GM18907 (cell line): ENCODE measurements at regions not wholly inside any gene's neighbourhood (a gene's known extent, or its start where the extent isn't known, plus 50 kb on each side); places are given as distances from the start of the nearest gene placed in this dataset.
"Not testable (repeated sequence)": the region's sequence is repeated elsewhere in the genome, so short reads cannot be mapped to it uniquely, and the experiment has no call there.

ENCODE experiments used
- ATAC-seq: cut with Tn5 transposase; IDR thresholded peaks from one replicate; pipeline ENCODE4 v1.9.1; 2021; ENCODE audit warnings: mild to moderate bottlenecking, moderate library complexity; ENCODE audit not compliant: unreplicated experiment

- no peak for ATAC-seq
Observed at GRCh38 chr9:22817181-22817580, 370.6 kb downstream of the DMRTA1 start.

- no peak for ATAC-seq
Observed at GRCh38 chr9:22829236-22829635, 382.6 kb downstream of the DMRTA1 start.

- no peak for ATAC-seq
Observed at GRCh38 chr9:22838266-22838665, 391.6 kb downstream of the DMRTA1 start.

- no peak for ATAC-seq
Observed at GRCh38 chr9:22840641-22841040, 394.0 kb downstream of the DMRTA1 start.

GRCh38 chr9:22845243-22845642, 398.6 kb downstream of the DMRTA1 start:
- not testable (repeated sequence) for ATAC-seq

- no peak for ATAC-seq
Observed at GRCh38 chr9:22855980-22856379, 409.4 kb downstream of the DMRTA1 start.

GRCh38 chr9:22857316-22857715, 410.7 kb downstream of the DMRTA1 start:
- ATAC-seq = no peak

- ATAC-seq = no peak
Observed at GRCh38 chr9:22863106-22863505, 416.5 kb downstream of the DMRTA1 start.

- no peak for ATAC-seq
Observed at GRCh38 chr9:22863736-22864135, 417.1 kb downstream of the DMRTA1 start.

- no peak for ATAC-seq
Observed at GRCh38 chr9:22893196-22893843, 446.7 kb downstream of the DMRTA1 start.

GRCh38 chr9:22898591-22898990, 452.0 kb downstream of the DMRTA1 start:
- no peak for ATAC-seq

- ATAC-seq = no peak
Observed at GRCh38 chr9:22911632-22912031, 465.0 kb downstream of the DMRTA1 start.

- no peak for ATAC-seq
Observed at GRCh38 chr9:22913026-22913425, 466.4 kb downstream of the DMRTA1 start.

GRCh38 chr9:22913518-22913917, 466.9 kb downstream of the DMRTA1 start:
- peak; percentile 48 for ATAC-seq

- no peak for ATAC-seq
Observed at GRCh38 chr9:22916148-22916547, 469.5 kb downstream of the DMRTA1 start.

GRCh38 chr9:22919423-22919822, 472.8 kb downstream of the DMRTA1 start:
- no peak for ATAC-seq

GRCh38 chr9:22921742-22922141, 475.1 kb downstream of the DMRTA1 start:
- ATAC-seq = no peak

GRCh38 chr9:22922222-22922621, 475.6 kb downstream of the DMRTA1 start:
- no peak for ATAC-seq

GRCh38 chr9:22954550-22954949, 507.9 kb downstream of the DMRTA1 start:
- no peak for ATAC-seq

GRCh38 chr9:22954964-22955363, 508.3 kb downstream of the DMRTA1 start:
- no peak for ATAC-seq

GRCh38 chr9:22969350-22969979, 522.8 kb downstream of the DMRTA1 start:
- ATAC-seq = no peak

GRCh38 chr9:22970434-22970975, 523.9 kb downstream of the DMRTA1 start:
- no peak for ATAC-seq
